ENCODE measurements at regions not wholly inside any gene's neighbourhood (a gene's known extent, or its start where the extent isn't known, plus 50 kb on each side); places are given as distances from the start of the nearest gene placed in this dataset.

GRCh38 chr6:159440911-159441703 lies 251.9 kb downstream of the SOD2 start:
- TF ChIP-seq CTCF (IDR thresholded peaks at IDR 0.05; ENCODE audit: insufficient read depth, low read length, poor library complexity, severe bottlenecking) (no peak), EZH2phosphoT487 (conservative IDR thresholded peaks at IDR 0.05; ENCODE audit: low read length) (no peak)

All from SU-DHL-6 (cell line).